GM21825 (cell line): ENCODE measurements at regions not wholly inside any gene's neighbourhood (a gene's known extent, or its start where the extent isn't known, plus 50 kb on each side); places are given as distances from the start of the nearest gene placed in this dataset.

Experiments used
- ATAC-seq: cut with Tn5 transposase; IDR thresholded peaks from one replicate; pipeline ENCODE4 v1.9.1; 2021; ENCODE audit warnings: mild to moderate bottlenecking, moderate library complexity; ENCODE audit not compliant: unreplicated experiment

DNA sequence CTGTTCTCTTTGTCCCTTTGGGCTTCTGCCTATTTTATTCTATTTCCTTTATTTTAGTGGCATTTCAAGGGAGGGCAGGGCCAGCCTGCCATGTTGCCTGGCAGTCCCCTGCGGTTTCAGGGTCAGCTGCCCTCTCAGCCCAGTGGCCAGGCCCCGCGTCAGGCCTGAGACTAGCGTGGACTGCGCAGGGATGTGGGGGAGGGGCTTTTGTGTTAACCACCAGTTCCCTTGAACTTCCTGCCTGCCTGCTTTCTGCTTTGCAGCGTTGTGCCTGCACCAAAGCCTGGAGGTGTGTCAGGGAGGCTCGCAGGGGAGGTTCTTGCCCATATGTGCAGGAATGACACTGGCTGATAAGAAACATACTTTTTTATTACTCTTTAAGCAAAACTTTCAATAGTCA lies 157.6 kb downstream of the SLC35B3 start:
- no peak for ATAC-seq

DNA sequence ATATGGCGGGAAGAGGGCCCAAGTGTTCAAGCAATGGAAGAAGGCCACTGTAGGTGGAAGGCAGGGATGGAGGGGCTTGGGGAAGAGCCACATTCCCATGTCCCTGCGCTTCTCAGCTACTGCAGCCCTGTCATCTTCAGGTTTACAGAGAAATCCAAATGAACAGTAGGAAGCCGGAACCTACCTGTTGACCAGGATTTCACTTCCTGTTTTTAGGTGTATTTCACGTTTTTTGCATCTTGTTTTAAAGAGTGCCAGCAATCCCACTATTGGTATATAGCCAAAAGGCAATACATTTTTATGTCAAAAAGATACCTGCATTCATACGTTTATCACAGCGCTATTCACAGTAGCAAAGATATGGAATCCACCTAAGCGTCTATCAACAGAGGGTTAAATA lies 159.2 kb downstream of the SLC35B3 start:
- no peak for ATAC-seq

DNA sequence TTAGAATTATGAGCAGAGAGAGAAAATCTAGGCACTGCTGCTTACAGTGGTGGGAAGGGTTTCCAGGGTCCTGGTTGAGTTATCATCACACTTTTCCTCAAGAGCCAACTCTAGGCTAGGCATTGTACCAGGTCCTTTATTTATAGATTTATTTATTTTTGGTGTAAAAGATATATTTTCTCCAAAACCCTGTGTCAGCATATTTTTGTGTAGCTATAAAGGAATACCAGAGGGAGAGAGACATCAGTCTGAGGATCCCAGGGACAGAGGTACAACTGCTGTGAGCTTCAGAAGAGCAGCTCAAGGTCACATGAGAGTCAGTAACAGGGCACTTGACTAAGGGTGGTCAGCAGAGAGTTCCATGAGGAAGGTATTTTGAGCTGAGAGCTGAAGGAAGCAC lies 159.7 kb downstream of the SLC35B3 start:
- ATAC-seq = no peak

- ATAC-seq = no peak
Observed at GRCh38 chr6:8274226-8274625, 161.1 kb downstream of the SLC35B3 start.

DNA sequence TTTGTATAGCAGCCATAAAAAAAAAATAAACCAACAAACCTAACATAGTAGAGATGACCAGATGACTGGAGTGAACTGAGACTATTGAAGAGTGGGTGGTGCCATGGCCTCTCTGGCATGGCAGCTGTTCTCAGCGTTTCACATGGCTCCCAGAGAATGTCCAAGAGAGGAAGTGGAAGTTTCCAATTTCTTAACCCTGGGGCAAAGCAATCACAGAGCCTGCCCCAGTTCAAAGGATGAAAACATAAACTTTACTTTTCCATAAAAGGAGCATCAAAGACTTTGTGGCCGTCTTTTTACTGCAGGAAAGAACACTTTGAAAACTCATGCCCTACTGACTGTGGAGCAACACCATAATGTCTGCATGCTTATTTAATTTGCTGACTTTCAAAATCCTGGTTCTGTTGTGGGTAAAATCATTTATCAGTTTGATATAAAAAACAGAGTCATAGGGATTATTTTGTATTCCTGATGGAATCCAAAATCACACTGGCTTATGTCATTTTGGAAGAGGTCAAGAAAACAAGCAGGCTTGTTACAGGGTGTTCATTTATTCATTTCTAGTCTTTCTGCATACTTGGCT lies 165.4 kb downstream of the SLC35B3 start:
- ATAC-seq = no peak

DNA sequence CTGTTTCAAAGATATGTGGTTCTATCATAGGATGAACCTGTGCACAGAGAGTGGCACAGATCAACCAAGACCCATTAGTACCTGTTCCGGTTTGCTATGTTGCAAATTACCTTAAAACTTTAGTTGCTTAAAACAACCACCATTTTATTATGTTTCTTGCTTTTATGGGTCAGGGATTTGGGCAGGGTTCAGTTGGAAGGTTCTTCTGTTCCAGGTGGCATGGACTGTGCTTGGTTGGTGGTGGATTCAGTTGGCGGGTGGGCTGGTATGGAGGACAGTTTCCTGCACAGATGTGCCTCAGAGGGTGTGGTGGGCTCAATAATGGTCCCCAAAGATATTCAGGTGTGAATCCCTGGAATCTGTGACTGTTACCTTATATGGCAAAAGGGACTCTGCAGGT lies 166.3 kb downstream of the SLC35B3 start:
- ATAC-seq = no peak

DNA sequence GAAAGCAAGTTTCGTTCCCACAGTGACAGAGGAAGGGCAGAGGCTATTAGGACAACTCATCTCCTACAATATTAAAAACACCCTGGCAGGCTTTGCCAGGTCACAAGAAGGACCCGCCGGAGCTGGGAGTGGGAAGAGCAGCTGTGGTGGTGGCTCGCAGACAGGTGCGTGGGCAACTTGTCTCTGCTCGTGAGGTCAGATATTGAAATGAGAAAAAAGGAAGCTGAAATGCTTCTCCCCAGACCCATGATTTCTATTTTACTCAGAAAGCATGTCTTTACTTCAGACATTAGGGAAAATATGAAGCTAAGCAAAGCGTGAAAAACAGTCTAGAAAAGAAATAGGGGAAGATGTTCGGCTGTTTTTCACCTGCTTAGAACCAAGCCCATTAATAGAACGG lies 166.3 kb upstream of the EEF1E1 start:
- no peak for ATAC-seq

GRCh38 chr6:8268156-8268555 lies 165.8 kb upstream of the EEF1E1 start:
- ATAC-seq = no peak

GRCh38 chr6:8260610-8261009 lies 158.3 kb upstream of the EEF1E1 start:
- no peak for ATAC-seq

DNA sequence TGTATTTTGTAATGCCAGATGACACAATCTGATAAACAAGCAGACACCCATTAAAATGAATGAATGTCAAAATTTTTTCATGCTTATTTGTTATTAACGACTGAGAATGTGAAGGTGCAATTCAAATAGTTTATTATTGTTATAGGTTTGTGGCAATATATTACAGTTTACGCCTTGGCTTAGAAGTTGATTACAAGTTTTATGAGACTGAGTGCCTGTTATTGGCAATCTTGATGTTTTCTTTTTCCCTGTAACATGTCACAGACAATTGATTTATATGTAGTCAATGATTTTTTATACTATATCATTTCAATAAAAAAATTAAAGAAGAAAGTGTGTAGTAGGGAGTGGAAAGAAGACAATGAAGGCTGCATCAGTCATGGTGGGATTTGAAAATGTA lies 144.1 kb upstream of the EEF1E1 start:
- no peak for ATAC-seq

- ATAC-seq = no peak
Observed at GRCh38 chr6:8245726-8246125, 143.4 kb upstream of the EEF1E1 start.

DNA sequence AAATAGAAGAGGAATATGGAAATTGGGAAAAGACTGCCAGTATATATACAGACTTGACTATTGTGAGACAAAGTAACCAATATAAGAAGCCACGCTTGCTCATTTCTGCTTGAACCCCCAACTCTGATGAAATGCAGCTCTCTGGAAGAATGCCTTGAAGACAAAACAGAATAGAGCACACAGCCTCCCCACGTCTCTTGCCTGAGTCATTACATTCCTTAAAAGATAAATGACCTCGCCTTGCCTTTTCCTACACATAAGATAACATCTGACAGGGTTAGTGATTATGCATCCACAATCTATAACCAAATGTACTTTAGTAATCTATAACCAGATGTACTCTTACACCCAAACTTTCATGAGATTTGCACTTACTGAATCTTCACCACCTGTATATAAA lies 141.1 kb upstream of the EEF1E1 start:
- no peak for ATAC-seq

DNA sequence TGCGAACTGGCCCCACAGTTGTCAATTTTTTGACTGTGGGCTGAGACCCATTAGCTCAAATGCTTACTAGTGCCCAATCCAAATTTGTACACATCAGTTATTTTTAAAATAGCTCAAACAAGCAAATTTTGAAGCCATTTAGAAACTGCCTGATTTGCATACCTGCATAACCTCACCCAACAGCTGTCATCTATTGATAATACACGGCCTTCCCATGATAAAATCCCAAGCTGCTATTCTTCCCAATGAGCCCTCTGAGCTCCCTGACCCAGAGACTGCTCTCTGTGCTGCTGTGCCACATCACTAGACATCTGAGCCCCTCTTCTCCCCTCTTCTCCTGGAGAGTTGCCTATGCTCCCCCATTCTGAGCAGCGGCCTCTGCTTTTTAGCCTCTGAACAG lies 140.5 kb upstream of the EEF1E1 start:
- ATAC-seq = no peak

- no peak for ATAC-seq
Observed at GRCh38 chr6:8240301-8240700, 138.0 kb upstream of the EEF1E1 start.

DNA sequence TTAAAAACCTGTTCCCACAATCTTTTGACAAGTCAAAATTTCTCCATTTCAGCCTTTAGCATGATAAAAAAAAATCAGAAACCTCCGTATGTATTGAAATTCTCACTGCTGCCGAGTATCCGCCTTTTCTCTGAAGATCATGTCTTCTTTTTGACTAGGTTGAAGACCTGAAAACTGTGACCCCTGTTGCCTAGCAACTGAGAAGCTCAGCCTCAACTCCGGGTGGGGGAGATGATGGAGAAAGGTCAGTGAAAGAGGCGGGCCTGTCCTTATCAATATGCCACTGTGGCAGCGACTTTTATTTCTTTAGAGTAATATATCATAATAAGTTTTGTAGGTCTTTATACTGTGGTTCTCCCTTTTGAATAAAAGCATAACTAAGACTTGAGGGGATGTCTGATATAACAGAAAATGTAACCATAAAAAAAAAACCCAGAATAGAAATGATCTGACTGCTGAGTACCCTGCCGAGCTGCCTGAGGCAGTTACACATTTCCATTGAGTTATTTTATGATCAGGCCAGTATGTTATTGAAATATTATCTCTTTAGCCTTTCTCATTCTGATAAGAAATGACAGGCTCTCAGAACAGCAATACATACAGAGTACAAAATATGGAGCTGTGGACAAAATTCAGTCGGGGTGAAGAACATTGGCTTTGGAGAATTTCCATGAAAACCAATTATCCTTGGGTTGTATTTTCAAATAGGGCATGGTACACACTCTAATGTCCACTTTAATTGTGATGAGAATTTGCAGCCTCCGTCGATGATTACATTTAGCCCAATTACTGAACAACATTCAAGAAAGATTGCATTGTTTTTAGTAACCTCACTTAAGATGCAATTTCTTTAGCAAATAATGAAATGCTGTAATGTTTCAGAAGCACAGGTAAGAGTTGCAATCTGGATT lies 136.7 kb upstream of the EEF1E1 start:
- no peak for ATAC-seq

- no peak for ATAC-seq
Observed at GRCh38 chr6:8237668-8238067, 135.3 kb upstream of the EEF1E1 start.

- ATAC-seq = no peak
Observed at GRCh38 chr6:8236956-8237355, 134.6 kb upstream of the EEF1E1 start.

DNA sequence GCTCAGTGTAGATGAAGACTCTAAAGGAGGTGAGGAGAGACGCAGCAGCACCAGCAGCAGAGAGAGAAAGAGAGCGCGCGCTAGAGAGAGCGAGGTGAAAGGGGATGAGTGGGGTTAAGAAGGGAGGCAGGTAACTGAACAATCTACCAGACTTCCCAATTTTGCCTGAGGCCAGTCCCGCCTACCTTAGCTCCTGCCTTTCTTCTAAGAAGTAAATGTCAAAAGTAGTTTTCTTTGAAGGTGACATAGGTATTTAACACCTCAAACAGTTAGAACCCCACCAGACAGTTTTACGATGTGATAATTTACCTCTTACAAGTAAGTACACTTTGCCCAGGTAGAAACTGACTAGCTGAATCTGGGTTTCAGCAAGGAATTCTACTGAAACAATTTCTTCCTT lies 132.0 kb upstream of the EEF1E1 start:
- ATAC-seq = no peak

- no peak for ATAC-seq
Observed at GRCh38 chr6:8231956-8232355, 129.6 kb upstream of the EEF1E1 start.

GRCh38 chr6:8229915-8230756 lies 127.8 kb upstream of the EEF1E1 start:
- no peak for ATAC-seq

- ATAC-seq = no peak
Observed at GRCh38 chr6:8225113-8225512, 122.8 kb upstream of the EEF1E1 start.

GRCh38 chr6:8223678-8224077 lies 121.3 kb upstream of the EEF1E1 start:
- no peak for ATAC-seq
